Ishikawa (cell line): ENCODE measurements at regions not wholly inside any gene's neighbourhood (a gene's known extent, or its start where the extent isn't known, plus 50 kb on each side); places are given as distances from the start of the nearest gene placed in this dataset.
A peak's percentile ranks its signal among the peaks of the same experiment; 100 is the strongest.

Experiments used
- CEBPB ChIP-seq: IDR thresholded peaks from 2 replicates; pipeline ENCODE4 v1.6.1; 2012
- CREB1 ChIP-seq: IDR thresholded peaks from 2 replicates; pipeline ENCODE4 v1.6.1; 2012; ENCODE audit warnings: low read depth
- EGR1 ChIP-seq: IDR thresholded peaks from 2 replicates; pipeline ENCODE4 v1.6.1; 2012
- EP300 ChIP-seq: IDR thresholded peaks from 2 replicates; pipeline ENCODE4 v1.6.1; 2012; ENCODE audit warnings: borderline replicate concordance
- FOXM1 ChIP-seq: IDR thresholded peaks from 2 replicates; pipeline ENCODE4 v1.6.1; 2012; ENCODE audit warnings: low read depth, borderline replicate concordance
- NFIC ChIP-seq: IDR thresholded peaks from 2 replicates; pipeline ENCODE4 v1.6.1; 2012
- RAD21 ChIP-seq: IDR thresholded peaks from 2 replicates; pipeline ENCODE4 v1.6.1; 2012; ENCODE audit warnings: low read depth
- TAF1 ChIP-seq: IDR thresholded peaks from 2 replicates; pipeline ENCODE4 v1.6.1; 2012; ENCODE audit warnings: low read depth, mild to moderate bottlenecking
- TCF12 ChIP-seq: IDR thresholded peaks from 2 replicates; pipeline ENCODE4 v1.6.1; 2012; ENCODE audit warnings: low read depth
- TEAD4 ChIP-seq: IDR thresholded peaks from 2 replicates; pipeline ENCODE4 v1.6.1; 2012
- YY1 ChIP-seq: IDR thresholded peaks from 2 replicates; pipeline ENCODE4 v1.6.1; 2012; ENCODE audit warnings: low read depth
- ZBTB7A ChIP-seq: IDR thresholded peaks from 2 replicates; pipeline ENCODE4 v1.6.1; 2012; ENCODE audit warnings: low read depth
- TF ChIP-seq, protein P1 (sequence below): IDR thresholded peaks from 2 replicates; pipeline ENCODE4 v1.6.1; 2012
- TF ChIP-seq, protein P2 (sequence below): IDR thresholded peaks from 2 replicates; pipeline ENCODE4 v1.6.1; 2012; ENCODE audit warnings: low read depth, mild to moderate bottlenecking
- TF ChIP-seq, protein P3 (sequence below): IDR thresholded peaks from 2 replicates; pipeline ENCODE4 v1.6.1; 2012

DNA sequence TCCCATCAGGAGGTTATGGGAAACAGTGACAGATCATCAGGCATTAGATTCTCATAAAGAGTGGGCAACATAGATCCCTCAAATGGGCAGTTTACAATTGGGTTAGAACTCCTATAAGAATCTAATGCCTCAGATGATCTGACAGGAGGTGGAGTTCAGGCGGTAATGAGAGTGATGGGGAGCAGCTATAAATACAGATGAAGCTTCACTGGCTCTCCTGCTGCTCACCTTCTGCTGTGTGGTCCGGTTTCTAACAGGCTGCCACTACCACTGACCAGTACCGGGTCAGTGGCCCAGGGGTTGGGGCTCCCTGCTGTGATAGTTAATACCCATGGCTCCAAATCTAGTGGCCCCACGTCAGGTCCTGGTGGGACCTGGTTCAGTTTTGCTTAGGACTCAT lies 135.7 kb downstream of the OR2B2 start:
- TF ChIP-seq TAF1 = no peak
- TF ChIP-seq CEBPB = no peak
- no peak for TF ChIP-seq YY1
- TF ChIP-seq ZBTB7A = no peak
- TF ChIP-seq, protein P1, sequence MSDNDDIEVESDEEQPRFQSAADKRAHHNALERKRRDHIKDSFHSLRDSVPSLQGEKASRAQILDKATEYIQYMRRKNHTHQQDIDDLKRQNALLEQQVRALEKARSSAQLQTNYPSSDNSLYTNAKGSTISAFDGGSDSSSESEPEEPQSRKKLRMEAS = no peak

DNA sequence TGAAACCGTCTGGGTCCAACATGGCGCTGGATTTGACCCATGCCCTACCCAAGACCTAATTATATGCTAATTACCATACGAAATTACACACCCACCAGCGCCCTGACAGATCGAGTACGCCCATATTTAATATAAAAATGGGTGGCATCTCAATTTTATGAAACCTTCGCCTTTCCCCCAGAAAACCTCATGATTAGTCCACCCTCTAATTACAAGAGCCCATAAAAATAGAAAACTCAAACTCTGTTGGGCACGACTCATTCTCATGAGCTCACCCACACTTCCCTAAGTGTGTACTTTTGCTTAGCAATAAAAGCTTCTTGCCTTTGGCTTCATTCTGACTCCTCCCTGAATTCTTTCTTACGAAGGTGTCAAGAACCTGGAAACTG lies 136.4 kb downstream of the OR2B2 start:
- TF ChIP-seq RAD21 = no peak
- no peak for TF ChIP-seq ZBTB7A
- TF ChIP-seq YY1 = no peak
- TF ChIP-seq TCF12 = no peak
- no peak for TF ChIP-seq TEAD4
- TF ChIP-seq, protein P2, sequence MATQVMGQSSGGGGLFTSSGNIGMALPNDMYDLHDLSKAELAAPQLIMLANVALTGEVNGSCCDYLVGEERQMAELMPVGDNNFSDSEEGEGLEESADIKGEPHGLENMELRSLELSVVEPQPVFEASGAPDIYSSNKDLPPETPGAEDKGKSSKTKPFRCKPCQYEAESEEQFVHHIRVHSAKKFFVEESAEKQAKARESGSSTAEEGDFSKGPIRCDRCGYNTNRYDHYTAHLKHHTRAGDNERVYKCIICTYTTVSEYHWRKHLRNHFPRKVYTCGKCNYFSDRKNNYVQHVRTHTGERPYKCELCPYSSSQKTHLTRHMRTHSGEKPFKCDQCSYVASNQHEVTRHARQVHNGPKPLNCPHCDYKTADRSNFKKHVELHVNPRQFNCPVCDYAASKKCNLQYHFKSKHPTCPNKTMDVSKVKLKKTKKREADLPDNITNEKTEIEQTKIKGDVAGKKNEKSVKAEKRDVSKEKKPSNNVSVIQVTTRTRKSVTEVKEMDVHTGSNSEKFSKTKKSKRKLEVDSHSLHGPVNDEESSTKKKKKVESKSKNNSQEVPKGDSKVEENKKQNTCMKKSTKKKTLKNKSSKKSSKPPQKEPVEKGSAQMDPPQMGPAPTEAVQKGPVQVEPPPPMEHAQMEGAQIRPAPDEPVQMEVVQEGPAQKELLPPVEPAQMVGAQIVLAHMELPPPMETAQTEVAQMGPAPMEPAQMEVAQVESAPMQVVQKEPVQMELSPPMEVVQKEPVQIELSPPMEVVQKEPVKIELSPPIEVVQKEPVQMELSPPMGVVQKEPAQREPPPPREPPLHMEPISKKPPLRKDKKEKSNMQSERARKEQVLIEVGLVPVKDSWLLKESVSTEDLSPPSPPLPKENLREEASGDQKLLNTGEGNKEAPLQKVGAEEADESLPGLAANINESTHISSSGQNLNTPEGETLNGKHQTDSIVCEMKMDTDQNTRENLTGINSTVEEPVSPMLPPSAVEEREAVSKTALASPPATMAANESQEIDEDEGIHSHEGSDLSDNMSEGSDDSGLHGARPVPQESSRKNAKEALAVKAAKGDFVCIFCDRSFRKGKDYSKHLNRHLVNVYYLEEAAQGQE = no peak
- TF ChIP-seq, protein P1 = no peak
- TF ChIP-seq TAF1 = no peak
- TF ChIP-seq, protein P3, sequence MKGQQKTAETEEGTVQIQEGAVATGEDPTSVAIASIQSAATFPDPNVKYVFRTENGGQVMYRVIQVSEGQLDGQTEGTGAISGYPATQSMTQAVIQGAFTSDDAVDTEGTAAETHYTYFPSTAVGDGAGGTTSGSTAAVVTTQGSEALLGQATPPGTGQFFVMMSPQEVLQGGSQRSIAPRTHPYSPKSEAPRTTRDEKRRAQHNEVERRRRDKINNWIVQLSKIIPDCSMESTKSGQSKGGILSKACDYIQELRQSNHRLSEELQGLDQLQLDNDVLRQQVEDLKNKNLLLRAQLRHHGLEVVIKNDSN = no peak

DNA sequence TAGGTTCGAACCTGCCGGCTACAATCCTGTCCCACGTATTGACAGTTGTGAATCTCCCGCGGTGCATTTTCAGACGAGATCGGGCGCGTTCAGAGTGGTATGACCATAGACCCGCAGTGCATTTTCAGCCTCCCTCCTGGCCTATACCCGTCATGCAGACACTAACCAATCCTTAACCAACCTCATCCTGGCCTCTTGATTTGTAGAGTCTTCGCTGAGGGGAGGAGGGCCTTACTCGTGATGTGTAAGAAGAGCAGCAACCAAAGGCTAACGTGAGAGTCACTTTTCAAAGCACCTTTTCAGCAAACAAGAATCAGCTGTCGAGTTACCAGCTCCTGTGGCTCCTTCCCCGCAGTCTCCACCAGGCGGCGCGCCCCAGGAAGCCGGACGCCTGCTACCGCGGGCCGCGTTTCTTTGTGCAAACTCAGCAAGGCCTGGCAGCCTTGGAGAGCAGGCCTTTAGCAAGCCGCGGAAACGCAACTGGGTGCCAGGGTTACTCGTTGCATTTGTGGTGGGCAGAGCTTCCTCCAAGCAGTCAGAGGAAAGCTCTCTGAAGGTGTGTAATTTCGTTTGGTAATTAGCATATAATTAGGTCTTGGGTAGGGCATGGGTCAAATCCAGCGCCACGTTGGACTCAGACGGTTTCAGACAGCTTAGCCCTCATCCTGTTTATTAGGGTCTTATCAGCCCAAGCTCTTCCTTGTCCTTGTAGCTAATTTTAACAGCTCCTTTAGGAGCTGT lies 139.8 kb downstream of the OR2B2 start:
- TF ChIP-seq YY1 (no peak), RAD21 (peak; percentile 66), EGR1 (no peak), TEAD4 (no peak), CREB1 (no peak), ZBTB7A (no peak), TAF1 (no peak)
- TF ChIP-seq, protein P1 = peak; percentile 66
- TF ChIP-seq, protein P2 = no peak
- TF ChIP-seq, protein P3 = no peak; the same call in 1 of the 2 replicates

DNA sequence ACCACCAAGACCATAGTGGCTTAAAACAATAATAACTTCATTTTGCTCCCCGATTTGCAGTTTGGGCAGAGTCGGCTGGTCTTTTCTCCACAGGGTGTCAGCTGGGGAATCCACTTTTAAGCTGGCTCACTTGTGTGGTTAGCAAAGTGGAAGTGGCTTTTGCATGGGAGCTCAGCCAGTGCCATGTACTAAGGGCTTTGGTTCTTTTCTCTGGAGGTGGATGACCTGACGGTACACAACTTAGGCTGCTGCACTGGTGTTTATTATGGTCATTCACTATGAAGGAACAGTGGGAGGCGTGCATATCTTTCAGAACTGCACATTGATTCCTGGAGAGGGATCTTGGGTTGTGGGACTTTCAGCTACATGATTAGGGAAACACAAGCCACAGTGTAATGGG lies 141.0 kb downstream of the OR2B2 start:
- TF ChIP-seq TEAD4 = no peak
- no peak for TF ChIP-seq NFIC
- TF ChIP-seq EGR1 = no peak
- TF ChIP-seq, protein P1 = no peak
- no peak for TF ChIP-seq EP300
- TF ChIP-seq, protein P3 = no peak
- TF ChIP-seq, protein P2 = no peak
- TF ChIP-seq ZBTB7A = no peak
- TF ChIP-seq RAD21 = no peak
- TF ChIP-seq YY1 = no peak
- TF ChIP-seq TAF1 = no peak
- TF ChIP-seq CREB1 = no peak
- TF ChIP-seq FOXM1 = no peak
- no peak for TF ChIP-seq TCF12
- TF ChIP-seq CEBPB = no peak
